ENCODE measurements at regions not wholly inside any gene's neighbourhood (a gene's known extent, or its start where the extent isn't known, plus 50 kb on each side); places are given as distances from the start of the nearest gene placed in this dataset.

DNA sequence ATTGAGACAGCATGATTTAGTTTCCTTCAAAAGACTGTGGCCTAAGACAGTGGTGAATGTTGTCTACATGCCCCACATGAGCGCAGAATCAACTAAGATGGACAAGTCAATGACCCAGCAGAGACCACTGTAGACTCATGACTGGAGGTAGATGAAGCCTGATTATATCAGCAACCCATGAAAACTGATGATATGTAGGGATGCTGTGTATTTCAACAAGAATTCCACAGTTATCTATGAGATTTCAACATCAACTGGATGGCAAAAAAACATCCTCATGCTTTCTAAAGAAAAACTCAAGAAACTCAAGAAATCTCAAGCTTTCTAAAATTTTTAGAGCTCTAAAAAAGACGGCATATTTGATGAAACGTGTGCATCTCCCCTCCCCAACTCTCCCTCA lies 413.9 kb upstream of the LYPLAL1 start:
- TF ChIP-seq EP300 (IDR thresholded peaks at IDR 0.05): no peak
- TF ChIP-seq, protein P1, sequence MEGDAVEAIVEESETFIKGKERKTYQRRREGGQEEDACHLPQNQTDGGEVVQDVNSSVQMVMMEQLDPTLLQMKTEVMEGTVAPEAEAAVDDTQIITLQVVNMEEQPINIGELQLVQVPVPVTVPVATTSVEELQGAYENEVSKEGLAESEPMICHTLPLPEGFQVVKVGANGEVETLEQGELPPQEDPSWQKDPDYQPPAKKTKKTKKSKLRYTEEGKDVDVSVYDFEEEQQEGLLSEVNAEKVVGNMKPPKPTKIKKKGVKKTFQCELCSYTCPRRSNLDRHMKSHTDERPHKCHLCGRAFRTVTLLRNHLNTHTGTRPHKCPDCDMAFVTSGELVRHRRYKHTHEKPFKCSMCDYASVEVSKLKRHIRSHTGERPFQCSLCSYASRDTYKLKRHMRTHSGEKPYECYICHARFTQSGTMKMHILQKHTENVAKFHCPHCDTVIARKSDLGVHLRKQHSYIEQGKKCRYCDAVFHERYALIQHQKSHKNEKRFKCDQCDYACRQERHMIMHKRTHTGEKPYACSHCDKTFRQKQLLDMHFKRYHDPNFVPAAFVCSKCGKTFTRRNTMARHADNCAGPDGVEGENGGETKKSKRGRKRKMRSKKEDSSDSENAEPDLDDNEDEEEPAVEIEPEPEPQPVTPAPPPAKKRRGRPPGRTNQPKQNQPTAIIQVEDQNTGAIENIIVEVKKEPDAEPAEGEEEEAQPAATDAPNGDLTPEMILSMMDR (IDR thresholded peaks at IDR 0.05): no peak

Measured in ovary (tissue), 3 donors.